Endothelial cell of umbilical vein (primary cell): ENCODE measurements at regions not wholly inside any gene's neighbourhood (a gene's known extent, or its start where the extent isn't known, plus 50 kb on each side); places are given as distances from the start of the nearest gene placed in this dataset.

ENCODE experiments used
- BruUV-seq: library from RNA; stranded (reverse); fragments of 400-500 nt; replicated peaks from 2 replicates; lab custom pipeline; 2021; lab: Mats Ljungman, UMichigan
- CTCF ChIA-PET: fragments of 300-600, 350-600 bp; sonication (Branson Sonifier 250); formaldehyde crosslinking; loops from one replicate; lab custom pipeline; 2021; ENCODE audit warnings: antibody characterized with exemption, inconsistent platforms; lab: Charles Lee
- POLR2A ChIA-PET: fragments of 300-600, 350-600 bp; sonication (Branson Sonifier 250); formaldehyde crosslinking; loops from one replicate; lab custom pipeline; 2021; ENCODE audit warnings: antibody characterized with exemption, inconsistent platforms; lab: Charles Lee
- DNase-seq: peaks from one replicate; pipeline ENCODE4 v3.0.0-alpha.2; 2011; ENCODE audit warnings: low read depth, low spot score
- FAIRE-seq: peaks from 2 replicates; lab custom pipeline; 2011; peaks lifted over from hg19 to GRCh38; lab: Jason Lieb, UNC
- H2AFZ ChIP-seq: 2 replicates; pipeline ENCODE4 v1.6.0; 2012; ENCODE audit warnings: low read depth, low read length, control low read depth, inconsistent platforms
- H3K27ac ChIP-seq: 2 replicates; pipeline ENCODE4 v1.5.1; 2011; ENCODE audit warnings: low read depth, mild to moderate bottlenecking, control low read depth, low read length, moderate library complexity; ENCODE audit not compliant: insufficient read depth
- H3K27me3 ChIP-seq, 2 experiments: 2 replicates each; pipeline versions ENCODE4 v1.6.0 to v1.6.1; 2011; ENCODE audit warnings: low read length in 2 of 2, mixed read lengths in 1 of 2; ENCODE audit not compliant: control insufficient read depth in 2 of 2, insufficient read depth in 2 of 2
- H3K36me3 ChIP-seq, 2 experiments: 2 replicates in 1 of 2; 3 replicates in 1 of 2; pipeline ENCODE4 v1.5.1; 2011; ENCODE audit warnings: low read length in 2 of 2, mild to moderate bottlenecking in 1 of 2, moderate library complexity in 1 of 2; ENCODE audit not compliant: control insufficient read depth in 2 of 2, insufficient read depth in 2 of 2; ENCODE audit errors: extremely low read depth in 1 of 2
- H3K4me1 ChIP-seq: 3 replicates; pipeline ENCODE4 v1.5.1; 2011; ENCODE audit warnings: mild to moderate bottlenecking, low read length; ENCODE audit not compliant: control insufficient read depth, insufficient read depth; ENCODE audit errors: extremely low read depth
- H3K4me2 ChIP-seq: 2 replicates; pipeline ENCODE4 v1.6.1; 2011; ENCODE audit warnings: low read length, control low read depth, mixed read lengths; ENCODE audit not compliant: insufficient read depth
- H3K4me3 ChIP-seq, 3 experiments: fragments of 200-600 bp in 1 of 3; sonication (generic), shearing (Covaris generic) in 1 of 3; replicated peaks in 1 of 3; 2 replicates each; pipeline ENCODE4 v1.5.1; 2011 to 2016; ENCODE audit warnings: control low read depth in 3 of 3, low read length in 3 of 3, mild to moderate bottlenecking in 2 of 3, inconsistent platforms in 1 of 3, low read depth in 1 of 3, moderate library complexity in 1 of 3; ENCODE audit not compliant: insufficient read depth in 1 of 3
- H3K79me2 ChIP-seq: 2 replicates; pipeline ENCODE4 v1.6.0; 2012; ENCODE audit warnings: low read length, inconsistent platforms; ENCODE audit not compliant: control insufficient read depth, insufficient read depth
- H3K9ac ChIP-seq: replicated peaks from 2 replicates; pipeline ENCODE3; 2011; ENCODE audit warnings: low read length, control low read depth; ENCODE audit not compliant: insufficient read depth; ENCODE audit errors: extremely low read depth
- H3K9me1 ChIP-seq: replicated peaks from 3 replicates; pipeline ENCODE4 v1.6.0; 2011; ENCODE audit warnings: mild to moderate bottlenecking, low read length; ENCODE audit not compliant: control insufficient read depth, insufficient read depth; ENCODE audit errors: extremely low read depth
- H3K9me3 ChIP-seq: replicated peaks from 2 replicates; pipeline ENCODE4 v1.5.1; 2012; ENCODE audit warnings: low read length, inconsistent platforms; ENCODE audit not compliant: control insufficient read depth, insufficient read depth
- H4K20me1 ChIP-seq: replicated peaks from 2 replicates; pipeline ENCODE3; 2011; ENCODE audit warnings: mild to moderate bottlenecking, low read length; ENCODE audit not compliant: control insufficient read depth, insufficient read depth; ENCODE audit errors: extremely low read depth
- EZH2 ChIP-seq: IDR thresholded peaks from 2 replicates; pipeline ENCODE4 v1.6.1; 2012; ENCODE audit warnings: borderline replicate concordance, low read depth, mild to moderate bottlenecking, moderate library complexity, low read length, inconsistent platforms; ENCODE audit not compliant: severe bottlenecking
- FOS ChIP-seq: IDR thresholded peaks from 2 replicates; pipeline ENCODE4 v1.6.1; 2011; ENCODE audit warnings: mild to moderate bottlenecking, low read length, moderate library complexity, borderline replicate concordance; ENCODE audit not compliant: insufficient read depth
- GATA2 ChIP-seq: IDR thresholded peaks from 2 replicates; pipeline ENCODE4 v1.7.0; 2011; ENCODE audit warnings: low read depth, mild to moderate bottlenecking, moderate library complexity, mixed read lengths, low read length; ENCODE audit not compliant: insufficient read length, insufficient read depth
- JUN ChIP-seq: IDR thresholded peaks from 2 replicates; pipeline ENCODE4 v1.6.1; 2011; ENCODE audit warnings: borderline replicate concordance, low read depth; ENCODE audit not compliant: insufficient read length, insufficient read depth
- MAX ChIP-seq: IDR thresholded peaks from 2 replicates; pipeline ENCODE4 v1.6.1; 2011; ENCODE audit not compliant: insufficient read depth, insufficient read length
- MYC ChIP-seq: IDR thresholded peaks from one replicate; pipeline ENCODE4 v1.6.1; 2011; ENCODE audit warnings: mild to moderate bottlenecking, low read depth, low read length
- POLR2A ChIP-seq: IDR thresholded peaks from 2 replicates; pipeline ENCODE4 v1.6.1; 2012; ENCODE audit warnings: low read depth, mild to moderate bottlenecking, control low read depth, low read length
- POLR2AphosphoS5 ChIP-seq: IDR thresholded peaks from 2 replicates; pipeline ENCODE4 v1.6.1; 2012; ENCODE audit warnings: low read depth, mild to moderate bottlenecking, control low read depth, low read length, moderate library complexity; ENCODE audit not compliant: insufficient read depth
- dilution Hi-C: fragments of 300-500 bp; cut with MboI; formaldehyde crosslinking; loops from one replicate; pipeline ENCODE4 v1.15.0; 2019; ENCODE audit warnings: low sequenced_read_pairs; ENCODE audit not compliant: extremely low pct_ligation_motif_present
- intact Hi-C: fragments of 100-400 bp; cut with micrococcal nuclease; formaldehyde crosslinking; loops from one replicate; pipeline ENCODE4 v1.10.0; 2022
- TF ChIP-seq, protein P1 (sequence below), 2 donors: IDR thresholded peaks; 1 replicate in 1 of 2; 2 replicates in 1 of 2; pipeline ENCODE4 v1.5.1; 2011; ENCODE audit warnings: low read length in 2 of 2, mild to moderate bottlenecking in 2 of 2, moderate library complexity in 2 of 2, control low read depth in 1 of 2, inconsistent platforms in 1 of 2, low read depth in 1 of 2; ENCODE audit not compliant: insufficient read depth in 1 of 2; ENCODE audit errors: extremely low read depth in 1 of 2

DNA sequence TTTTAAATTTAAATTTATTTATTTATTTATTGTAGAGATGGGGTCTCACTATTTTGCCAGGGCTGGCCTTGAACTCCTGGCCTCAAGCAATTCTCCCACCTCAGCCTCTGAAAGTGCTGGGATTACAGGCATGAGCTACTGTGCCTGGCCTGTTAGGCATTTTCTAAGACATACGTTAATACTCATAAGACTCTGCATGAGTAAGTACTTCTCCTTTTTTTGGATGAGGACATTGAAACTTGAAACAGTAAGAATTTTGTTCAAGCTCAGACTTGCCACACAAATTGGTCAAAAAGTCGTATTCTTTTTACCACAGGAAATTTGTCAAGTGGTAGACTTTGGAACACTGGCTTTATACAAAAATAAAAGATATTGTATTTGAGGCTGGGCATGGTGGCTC lies 187.4 kb upstream of the RASSF8 start:
- intact Hi-C loops, result no loop called here

More for the DNA sequence above, 187.4 kb upstream of the RASSF8 start:
- ChIA-PET CTCF (interaction anchor here (0.6 to 2.0 kb wide), 2 partner anchors 10 to 112 kb away, joined by 4 read pairs; no protein-coding TSS in a partner anchor), POLR2A (no interaction called here)
- Histone ChIP-seq H3K36me3 (no peaks in the 10 kb centered on the region), H3K9me3 (no peaks in the 10 kb centered on the region), H4K20me1 (no peaks in the 10 kb centered on the region), H3K9me1 (no peaks in the 10 kb centered on the region), H3K4me1 (peaks cover 18% of the 10 kb centered on the region), H2AFZ (no peak overlapping the region), H3K27me3 (no peaks in the 10 kb centered on the region), H3K27ac (no peak overlapping the region), H3K79me2 (no peaks in the 10 kb centered on the region), H3K9ac (no peak overlapping the region), H3K4me3 (no peak overlapping the region), H3K4me2 (no peak overlapping the region)
- FAIRE-seq (no peak), DNase-seq (no peak)
- dilution Hi-C loops, result no loop called here
- no TSS peak for BruUV-seq
- TF ChIP-seq POLR2AphosphoS5, result no peak
- no peak for TF ChIP-seq MYC
- TF ChIP-seq MAX, result no peak
- TF ChIP-seq JUN, result no peak
- TF ChIP-seq, protein P1, sequence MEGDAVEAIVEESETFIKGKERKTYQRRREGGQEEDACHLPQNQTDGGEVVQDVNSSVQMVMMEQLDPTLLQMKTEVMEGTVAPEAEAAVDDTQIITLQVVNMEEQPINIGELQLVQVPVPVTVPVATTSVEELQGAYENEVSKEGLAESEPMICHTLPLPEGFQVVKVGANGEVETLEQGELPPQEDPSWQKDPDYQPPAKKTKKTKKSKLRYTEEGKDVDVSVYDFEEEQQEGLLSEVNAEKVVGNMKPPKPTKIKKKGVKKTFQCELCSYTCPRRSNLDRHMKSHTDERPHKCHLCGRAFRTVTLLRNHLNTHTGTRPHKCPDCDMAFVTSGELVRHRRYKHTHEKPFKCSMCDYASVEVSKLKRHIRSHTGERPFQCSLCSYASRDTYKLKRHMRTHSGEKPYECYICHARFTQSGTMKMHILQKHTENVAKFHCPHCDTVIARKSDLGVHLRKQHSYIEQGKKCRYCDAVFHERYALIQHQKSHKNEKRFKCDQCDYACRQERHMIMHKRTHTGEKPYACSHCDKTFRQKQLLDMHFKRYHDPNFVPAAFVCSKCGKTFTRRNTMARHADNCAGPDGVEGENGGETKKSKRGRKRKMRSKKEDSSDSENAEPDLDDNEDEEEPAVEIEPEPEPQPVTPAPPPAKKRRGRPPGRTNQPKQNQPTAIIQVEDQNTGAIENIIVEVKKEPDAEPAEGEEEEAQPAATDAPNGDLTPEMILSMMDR (IDR thresholded peaks at IDR 0.05; ENCODE audit: extremely low read depth in 1 of 2, insufficient read depth in 1 of 2, low read depth in 1 of 2, low read length in 2 of 2), result no peak
- TF ChIP-seq GATA2, result no peak
- no peak for TF ChIP-seq POLR2A
- no peak for TF ChIP-seq FOS
- TF ChIP-seq EZH2, result no peak
